HG03108 (cell line): ENCODE measurements at regions not wholly inside any gene's neighbourhood (a gene's known extent, or its start where the extent isn't known, plus 50 kb on each side); places are given as distances from the start of the nearest gene placed in this dataset.
"Not testable (repeated sequence)": the region's sequence is repeated elsewhere in the genome, so short reads cannot be mapped to it uniquely, and the experiment has no call there.

ENCODE experiments used
- ATAC-seq: cut with Tn5 transposase; IDR thresholded peaks from one replicate; pipeline ENCODE4 v1.9.1; 2021; ENCODE audit warnings: moderate library complexity; ENCODE audit not compliant: unreplicated experiment

GRCh38 chr7:136264304-136264703 is 287.1 kb upstream of the MTPN start:
- ATAC-seq = not testable (repeated sequence)

- ATAC-seq = not testable (repeated sequence)
These were observed 286.1 kb upstream of the MTPN start for GRCh38 chr7:136263112-136263860.

GRCh38 chr7:136260591-136260990 is 283.4 kb upstream of the MTPN start:
- not testable (repeated sequence) for ATAC-seq

GRCh38 chr7:136259074-136259473 is 281.9 kb upstream of the MTPN start:
- ATAC-seq = no peak

GRCh38 chr7:136256491-136256890 is 279.3 kb upstream of the MTPN start:
- ATAC-seq = no peak

GRCh38 chr7:136254148-136254547 is 277.0 kb upstream of the MTPN start:
- no peak for ATAC-seq

GRCh38 chr7:136251826-136252225 is 274.7 kb upstream of the MTPN start:
- ATAC-seq = no peak

- ATAC-seq = no peak
These were observed 270.1 kb upstream of the MTPN start for GRCh38 chr7:136247211-136247610.

GRCh38 chr7:136245327-136246004 is 268.3 kb upstream of the MTPN start:
- no peak for ATAC-seq

- no peak for ATAC-seq
These were observed 256.9 kb upstream of the MTPN start for GRCh38 chr7:136234040-136234439.

- ATAC-seq = no peak
These were observed 253.1 kb upstream of the MTPN start for GRCh38 chr7:136230210-136230609.

- ATAC-seq = no peak
These were observed 252.6 kb upstream of the MTPN start for GRCh38 chr7:136229790-136230189.

- no peak for ATAC-seq
These were observed 251.0 kb upstream of the MTPN start for GRCh38 chr7:136228171-136228570.

GRCh38 chr7:136214356-136214755 is 237.2 kb upstream of the MTPN start:
- ATAC-seq = no peak

GRCh38 chr7:136213012-136213411 is 235.9 kb upstream of the MTPN start:
- no peak for ATAC-seq

- ATAC-seq = no peak
These were observed 233.5 kb upstream of the MTPN start for GRCh38 chr7:136210664-136211063.

GRCh38 chr7:136210079-136210478 is 232.9 kb upstream of the MTPN start:
- ATAC-seq = no peak

GRCh38 chr7:136205956-136206355 is 228.8 kb upstream of the MTPN start:
- no peak for ATAC-seq

GRCh38 chr7:136198168-136198567 is 221.0 kb upstream of the MTPN start:
- ATAC-seq = no peak

- no peak for ATAC-seq
These were observed 217.7 kb upstream of the MTPN start for GRCh38 chr7:136194878-136195277.

- ATAC-seq = no peak
These were observed 216.8 kb upstream of the MTPN start for GRCh38 chr7:136193940-136194339.

- ATAC-seq = no peak
These were observed 212.4 kb upstream of the MTPN start for GRCh38 chr7:136189506-136189998.
